ENCODE measurements at regions not wholly inside any gene's neighbourhood (a gene's known extent, or its start where the extent isn't known, plus 50 kb on each side); places are given as distances from the start of the nearest gene placed in this dataset.

DNA sequence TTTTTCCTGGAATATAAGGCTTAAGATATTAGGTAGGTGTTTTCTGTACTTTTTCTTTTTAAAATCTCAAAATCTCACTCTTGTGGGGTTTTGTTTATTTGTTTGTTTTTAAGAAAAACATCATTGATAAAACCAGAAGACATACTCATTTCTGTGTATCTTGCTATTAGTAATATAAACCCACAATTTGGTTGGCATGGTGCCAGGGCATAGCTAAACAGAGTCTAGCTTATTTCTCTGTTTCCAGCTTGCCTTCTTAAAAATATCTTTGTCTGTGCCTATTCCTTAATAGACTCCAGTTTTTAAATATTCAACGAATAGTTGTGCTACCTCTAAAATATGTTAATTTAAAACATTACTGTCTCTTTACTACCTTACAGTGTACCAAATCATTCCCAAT lies 1121.9 kb upstream of the PCDH20 start:
- no peak overlapping the region for H3K27ac ChIP-seq (ENCODE audit: low read length)
- no peak overlapping the region for H3K4me3 ChIP-seq (ENCODE audit: low read length)
- 86% methylated on average over 1 of the region's 1 CpG for WGBS (ENCODE audit: insufficient coverage, low lambda C conversion rate)
- H3K27me3 ChIP-seq (ENCODE audit: control insufficient read depth, insufficient read depth, low read length) = no peaks in the 10 kb centered on the region
- no peaks in the 10 kb centered on the region for H3K36me3 ChIP-seq (ENCODE audit: control insufficient read depth, insufficient read depth, low read length)
- no peaks in the 10 kb centered on the region for H3K9me3 ChIP-seq (ENCODE audit: control insufficient read depth, low read depth, low read length)
- H3K4me1 ChIP-seq (ENCODE audit: control insufficient read depth, insufficient read depth, low read length) = no peaks in the 10 kb centered on the region
- no peak for DNase-seq

DNA sequence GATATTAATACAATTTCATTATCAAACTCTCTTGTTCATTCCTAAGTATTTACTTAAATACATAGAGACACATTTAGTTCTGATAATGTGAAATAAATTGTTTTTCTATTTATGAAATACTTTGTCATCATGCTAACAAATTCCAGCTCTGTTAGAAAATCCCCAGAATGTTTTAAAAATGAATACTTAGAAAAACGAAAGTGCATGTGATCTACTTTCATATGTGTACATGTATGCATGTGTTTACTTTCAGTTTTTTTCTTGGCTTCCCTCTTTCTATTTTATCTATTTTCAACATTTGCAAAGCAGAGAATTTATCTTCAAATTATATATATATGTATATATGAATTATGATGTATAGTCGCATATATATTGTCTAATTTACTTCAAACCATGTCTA lies 1110.0 kb upstream of the PCDH20 start:
- WGBS (ENCODE audit: insufficient coverage, low lambda C conversion rate) = 100% methylated on average over 1 of the region's 2 CpGs
- no peaks in the 10 kb centered on the region for H3K27me3 ChIP-seq (ENCODE audit: control insufficient read depth, insufficient read depth, low read length)
- no peaks in the 10 kb centered on the region for H3K4me1 ChIP-seq (ENCODE audit: control insufficient read depth, insufficient read depth, low read length)
- H3K27ac ChIP-seq (ENCODE audit: low read length) = no peak overlapping the region
- H3K9me3 ChIP-seq (ENCODE audit: control insufficient read depth, low read depth, low read length) = no peaks in the 10 kb centered on the region
- H3K4me3 ChIP-seq (ENCODE audit: low read length) = no peak overlapping the region
- DNase-seq = no peak
- H3K36me3 ChIP-seq (ENCODE audit: control insufficient read depth, insufficient read depth, low read length) = no peaks in the 10 kb centered on the region

DNA sequence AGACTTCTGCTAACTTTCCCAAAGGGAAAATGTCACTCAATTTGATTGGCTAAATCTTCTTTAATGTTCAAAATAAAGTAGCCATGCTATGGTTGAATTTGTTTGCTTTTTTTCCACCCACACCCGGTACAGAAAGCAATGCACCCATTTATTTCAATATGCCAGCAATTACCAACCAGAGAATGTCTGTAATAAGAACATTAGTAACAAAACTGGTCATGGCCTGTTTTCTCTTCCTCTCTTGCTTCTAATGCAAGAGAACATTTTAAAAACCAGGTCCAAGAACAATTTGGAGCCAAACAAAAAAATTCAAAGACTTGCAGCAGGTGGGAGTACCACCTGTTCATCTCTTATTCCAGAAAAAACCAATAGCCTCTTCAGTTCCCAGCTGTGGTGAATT lies 1108.8 kb upstream of the PCDH20 start:
- H3K4me3 ChIP-seq (ENCODE audit: low read length) = no peak overlapping the region
- DNase-seq = no peak
- no CpG with 5 or more reads among the region's 1 CpG for WGBS (ENCODE audit: insufficient coverage, low lambda C conversion rate)
- no peaks in the 10 kb centered on the region for H3K36me3 ChIP-seq (ENCODE audit: control insufficient read depth, insufficient read depth, low read length)
- H3K4me1 ChIP-seq (ENCODE audit: control insufficient read depth, insufficient read depth, low read length) = no peaks in the 10 kb centered on the region
- no peak overlapping the region for H3K27ac ChIP-seq (ENCODE audit: low read length)
- no peaks in the 10 kb centered on the region for H3K9me3 ChIP-seq (ENCODE audit: control insufficient read depth, low read depth, low read length)
- no peaks in the 10 kb centered on the region for H3K27me3 ChIP-seq (ENCODE audit: control insufficient read depth, insufficient read depth, low read length)

DNA sequence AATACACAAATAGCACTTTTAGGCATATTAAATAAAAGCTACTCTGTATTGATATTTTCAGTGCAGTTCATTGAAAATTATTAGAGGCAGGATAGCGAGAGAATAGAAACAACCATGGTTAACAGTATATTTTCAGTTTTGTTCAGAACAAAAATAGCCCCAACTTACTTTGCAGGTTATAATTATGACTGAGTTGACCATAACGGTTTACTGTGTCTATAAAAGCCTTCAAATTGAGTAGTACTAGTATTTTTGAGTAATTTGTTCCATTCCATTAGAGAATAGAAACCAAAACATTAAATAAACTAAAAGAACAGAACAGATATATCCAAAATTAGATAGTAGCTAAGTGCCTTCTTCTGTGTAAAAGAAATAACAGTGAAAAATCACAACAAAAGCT lies 1108.4 kb upstream of the PCDH20 start:
- Histone ChIP-seq H3K4me3 (ENCODE audit: low read length) (no peak overlapping the region), H3K27me3 (ENCODE audit: control insufficient read depth, insufficient read depth, low read length) (no peaks in the 10 kb centered on the region), H3K27ac (ENCODE audit: low read length) (no peak overlapping the region), H3K36me3 (ENCODE audit: control insufficient read depth, insufficient read depth, low read length) (no peaks in the 10 kb centered on the region), H3K9me3 (ENCODE audit: control insufficient read depth, low read depth, low read length) (no peaks in the 10 kb centered on the region), H3K4me1 (ENCODE audit: control insufficient read depth, insufficient read depth, low read length) (no peaks in the 10 kb centered on the region)
- DNase-seq = no peak
- WGBS (ENCODE audit: insufficient coverage, low lambda C conversion rate) = 90% methylated on average over 2 of the region's 2 CpGs

DNA sequence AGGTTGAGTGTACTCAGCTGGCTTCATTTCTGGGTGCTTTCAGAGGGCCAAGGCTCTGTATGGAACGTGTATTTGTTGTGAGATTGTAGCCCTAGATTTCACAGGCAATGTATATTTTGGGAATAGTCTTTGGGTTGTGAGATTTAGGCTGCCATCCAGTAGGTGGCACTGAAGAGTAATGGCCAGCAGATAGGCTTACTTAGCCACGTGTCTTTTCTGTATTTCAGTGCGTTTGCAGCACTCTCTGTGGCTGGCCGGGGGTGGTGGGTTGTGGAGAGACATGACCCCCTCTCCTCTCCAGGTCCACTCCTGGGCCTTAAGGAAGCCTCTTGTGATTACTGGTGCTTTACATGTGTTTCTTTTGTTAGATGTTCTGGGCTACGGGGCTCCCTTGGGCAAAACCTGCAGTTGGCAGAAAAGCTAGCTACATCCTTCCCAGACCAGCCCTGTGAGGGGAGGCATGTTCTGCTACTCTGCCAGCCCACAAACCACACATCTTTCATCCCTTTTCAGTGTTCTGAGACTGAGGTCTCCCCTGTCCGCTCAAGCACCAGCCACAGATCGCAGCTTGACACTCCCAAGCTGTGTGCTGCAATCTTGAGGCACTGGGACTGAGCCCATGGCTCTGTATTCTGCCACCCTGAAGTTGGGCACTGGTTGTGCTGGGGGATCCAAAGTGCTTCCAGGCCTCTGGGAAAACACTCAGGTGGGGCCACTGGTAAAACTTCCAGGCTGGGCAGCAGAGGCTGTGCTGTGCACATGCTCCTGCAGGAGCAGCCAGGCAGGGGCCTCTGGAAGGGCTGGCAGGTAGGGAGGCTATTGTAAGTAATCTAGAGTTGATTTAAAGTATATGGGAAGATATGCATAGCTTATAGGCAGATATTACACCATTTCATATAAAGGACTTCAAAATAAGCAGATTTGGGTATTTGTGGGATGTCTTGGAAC lies 1096.8 kb upstream of the PCDH20 start:
- Histone ChIP-seq H3K4me1 (ENCODE audit: control insufficient read depth, insufficient read depth, low read length) (no peaks in the 10 kb centered on the region), H3K9me3 (ENCODE audit: control insufficient read depth, low read depth, low read length) (no peaks in the 10 kb centered on the region), H3K36me3 (ENCODE audit: control insufficient read depth, insufficient read depth, low read length) (no peaks in the 10 kb centered on the region), H3K4me3 (ENCODE audit: low read length) (no peak overlapping the region), H3K27me3 (ENCODE audit: control insufficient read depth, insufficient read depth, low read length) (no peaks in the 10 kb centered on the region), H3K27ac (ENCODE audit: low read length) (no peak overlapping the region)
- DNase-seq = peak; percentile 0 to 11
- WGBS (ENCODE audit: insufficient coverage, low lambda C conversion rate) = no CpG with 5 or more reads among the region's 7 CpGs

DNA sequence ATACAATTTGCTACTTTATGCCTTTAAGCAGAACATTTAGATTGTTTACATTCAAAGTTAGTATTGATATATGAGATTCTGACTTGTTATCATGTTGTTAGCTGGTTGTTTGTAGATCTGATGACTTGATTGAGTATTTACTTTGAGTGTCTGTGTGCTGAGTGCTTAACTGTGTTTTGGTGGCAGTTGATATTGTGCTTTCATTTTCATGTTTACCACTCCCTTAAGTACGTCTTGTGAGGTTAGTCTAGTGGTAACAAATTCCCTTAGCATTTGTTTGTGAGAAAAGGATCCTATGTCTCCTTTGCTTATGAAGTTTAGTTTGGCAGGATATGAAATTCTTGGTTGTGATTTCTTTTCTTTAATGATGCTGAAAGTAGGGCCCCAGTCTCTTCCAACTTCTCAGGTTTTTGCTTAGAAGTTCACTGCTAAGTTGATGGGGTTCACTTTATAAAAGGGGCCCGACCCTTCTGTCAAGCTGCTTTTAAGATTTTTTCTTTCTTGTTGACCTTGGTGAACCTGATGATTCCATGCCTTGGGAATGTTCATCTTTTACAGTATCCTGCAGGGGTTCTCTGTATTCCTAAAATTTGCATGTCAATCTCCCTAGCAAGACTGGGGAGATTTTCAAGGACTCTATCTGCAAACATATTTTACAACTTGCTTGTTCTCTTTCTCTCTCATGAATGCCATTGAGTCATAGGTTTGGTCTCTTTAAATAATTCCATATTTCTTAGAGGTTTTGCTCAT lies 1095.4 kb upstream of the PCDH20 start:
- Histone ChIP-seq H3K36me3 (ENCODE audit: control insufficient read depth, insufficient read depth, low read length) (no peaks in the 10 kb centered on the region), H3K4me1 (ENCODE audit: control insufficient read depth, insufficient read depth, low read length) (no peaks in the 10 kb centered on the region), H3K4me3 (ENCODE audit: low read length) (no peak overlapping the region), H3K27me3 (ENCODE audit: control insufficient read depth, insufficient read depth, low read length) (no peaks in the 10 kb centered on the region), H3K9me3 (ENCODE audit: control insufficient read depth, low read depth, low read length) (no peaks in the 10 kb centered on the region), H3K27ac (ENCODE audit: low read length) (no peak overlapping the region)
- DNase-seq = no peak
- WGBS (ENCODE audit: insufficient coverage, low lambda C conversion rate) = 40% methylated on average over 1 of the region's 2 CpGs

DNA sequence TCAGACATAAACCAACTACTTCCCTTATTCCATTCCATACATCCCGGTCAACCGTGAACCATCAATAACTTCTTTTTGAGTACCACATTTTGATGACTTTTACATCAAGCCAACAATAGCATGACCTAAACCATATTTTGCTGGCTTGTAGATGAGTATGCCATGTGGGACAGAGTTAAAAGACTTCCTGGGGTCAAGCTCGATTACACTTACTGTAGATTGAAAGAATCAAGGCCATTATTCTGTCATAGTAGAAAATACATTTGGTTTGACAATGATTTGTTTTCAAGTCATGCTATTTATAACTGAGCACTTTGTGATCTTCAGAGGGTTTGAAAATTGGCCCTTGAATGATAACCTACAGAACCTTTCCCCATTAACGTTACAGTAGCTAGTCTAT lies 1086.9 kb upstream of the PCDH20 start:
- Histone ChIP-seq H3K27ac (ENCODE audit: low read length) (no peak overlapping the region), H3K27me3 (ENCODE audit: control insufficient read depth, insufficient read depth, low read length) (no peaks in the 10 kb centered on the region), H3K36me3 (ENCODE audit: control insufficient read depth, insufficient read depth, low read length) (no peaks in the 10 kb centered on the region), H3K4me1 (ENCODE audit: control insufficient read depth, insufficient read depth, low read length) (no peaks in the 10 kb centered on the region), H3K4me3 (ENCODE audit: low read length) (no peak overlapping the region), H3K9me3 (ENCODE audit: control insufficient read depth, low read depth, low read length) (no peaks in the 10 kb centered on the region)
- no CpG with 5 or more reads among the region's 4 CpGs for WGBS (ENCODE audit: insufficient coverage, low lambda C conversion rate)
- no peak for DNase-seq

DNA sequence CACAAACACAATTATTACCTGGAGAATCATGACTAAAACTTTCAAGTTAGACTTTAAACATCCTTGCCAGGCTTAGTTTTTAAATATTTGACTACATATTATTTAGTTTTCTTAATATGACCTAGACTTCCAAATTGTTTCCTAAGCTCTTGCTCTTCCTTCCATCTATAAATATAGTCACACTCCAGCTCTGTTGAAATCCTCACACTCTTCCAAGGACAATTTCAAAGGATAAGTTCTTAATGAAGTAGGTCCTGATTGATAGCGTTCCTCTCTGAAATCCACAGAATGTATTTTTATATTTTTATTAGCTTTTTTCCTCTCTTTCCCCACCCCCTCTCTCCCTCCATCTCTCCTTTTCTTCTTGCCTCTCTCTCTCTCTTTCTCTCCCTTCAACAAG lies 1074.1 kb upstream of the PCDH20 start:
- H3K9me3 ChIP-seq (ENCODE audit: control insufficient read depth, low read depth, low read length) = no peaks in the 10 kb centered on the region
- WGBS (ENCODE audit: insufficient coverage, low lambda C conversion rate) = 100% methylated on average over 1 of the region's 1 CpG
- no peak overlapping the region for H3K27ac ChIP-seq (ENCODE audit: low read length)
- no peak overlapping the region for H3K4me3 ChIP-seq (ENCODE audit: low read length)
- H3K27me3 ChIP-seq (ENCODE audit: control insufficient read depth, insufficient read depth, low read length) = no peaks in the 10 kb centered on the region
- H3K4me1 ChIP-seq (ENCODE audit: control insufficient read depth, insufficient read depth, low read length) = no peaks in the 10 kb centered on the region
- H3K36me3 ChIP-seq (ENCODE audit: control insufficient read depth, insufficient read depth, low read length) = no peaks in the 10 kb centered on the region
- DNase-seq = no peak

DNA sequence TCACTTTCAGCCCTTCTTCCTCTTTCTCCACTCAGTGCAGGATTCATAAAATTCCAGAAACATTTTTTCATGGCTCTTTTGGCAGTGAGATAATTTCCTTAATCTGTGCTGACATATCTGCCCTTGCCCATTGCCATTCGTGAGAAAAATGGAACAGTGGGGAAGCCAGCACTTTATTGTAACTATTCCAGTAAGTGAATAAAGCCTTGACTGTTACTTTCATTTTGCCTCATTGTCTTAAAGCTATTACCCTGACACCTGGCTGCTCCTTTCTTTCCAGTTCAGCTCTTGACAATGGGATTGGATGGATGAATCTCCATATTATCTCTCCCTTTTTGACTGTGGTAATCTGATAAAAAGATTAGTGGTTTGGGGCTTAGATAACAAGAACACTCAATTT lies 1068.1 kb upstream of the PCDH20 start:
- no peak for DNase-seq
- 67% methylated on average over 1 of the region's 1 CpG for WGBS (ENCODE audit: insufficient coverage, low lambda C conversion rate)
- Histone ChIP-seq H3K9me3 (ENCODE audit: control insufficient read depth, low read depth, low read length) (no peaks in the 10 kb centered on the region), H3K27me3 (ENCODE audit: control insufficient read depth, insufficient read depth, low read length) (no peaks in the 10 kb centered on the region), H3K27ac (ENCODE audit: low read length) (no peak overlapping the region), H3K4me1 (ENCODE audit: control insufficient read depth, insufficient read depth, low read length) (no peaks in the 10 kb centered on the region), H3K36me3 (ENCODE audit: control insufficient read depth, insufficient read depth, low read length) (no peaks in the 10 kb centered on the region), H3K4me3 (ENCODE audit: low read length) (no peak overlapping the region)

DNA sequence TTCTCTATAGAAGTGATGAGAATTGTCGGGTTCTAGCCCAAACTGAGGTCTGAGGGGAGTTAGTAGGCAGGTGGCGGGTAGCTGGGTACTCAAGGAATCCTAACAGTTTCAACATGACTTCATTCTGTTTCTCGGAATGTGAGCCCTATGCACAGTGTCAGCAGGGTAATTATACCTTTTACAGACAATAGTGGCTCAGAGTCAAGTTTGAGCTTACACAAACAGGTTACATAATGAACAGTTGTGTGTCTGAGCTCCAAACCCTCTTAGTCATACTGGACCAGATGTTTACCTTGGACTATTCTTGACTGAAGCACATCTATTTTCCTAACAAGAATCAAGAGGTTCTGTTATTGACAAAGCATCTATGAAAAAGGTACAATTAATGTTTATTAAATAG lies 1066.7 kb upstream of the PCDH20 start:
- Histone ChIP-seq H3K4me3 (ENCODE audit: low read length) (no peak overlapping the region), H3K36me3 (ENCODE audit: control insufficient read depth, insufficient read depth, low read length) (no peaks in the 10 kb centered on the region), H3K4me1 (ENCODE audit: control insufficient read depth, insufficient read depth, low read length) (no peaks in the 10 kb centered on the region), H3K27ac (ENCODE audit: low read length) (no peak overlapping the region), H3K9me3 (ENCODE audit: control insufficient read depth, low read depth, low read length) (no peaks in the 10 kb centered on the region), H3K27me3 (ENCODE audit: control insufficient read depth, insufficient read depth, low read length) (no peaks in the 10 kb centered on the region)
- DNase-seq = no peak
- no CpG with 5 or more reads among the region's 3 CpGs for WGBS (ENCODE audit: insufficient coverage, low lambda C conversion rate)
